Nephron (organoid): ENCODE measurements at regions not wholly inside any gene's neighbourhood (a gene's known extent, or its start where the extent isn't known, plus 50 kb on each side); places are given as distances from the start of the nearest gene placed in this dataset.
A peak's percentile ranks its signal among the peaks of the same experiment; 100 is the strongest.

Source experiments
- H3K27ac Mint-ChIP-seq, 3 experiments: 2 replicates each; pipeline ENCODE4 v1.8.0; 2020; ENCODE audit warnings: mixed read lengths in 3 of 3, mild to moderate bottlenecking in 2 of 3, moderate library complexity in 1 of 3
- H3K27me3 Mint-ChIP-seq: 2 replicates; pipeline ENCODE4 v1.8.0; 2021; ENCODE audit warnings: low read depth, mild to moderate bottlenecking, moderate library complexity, mixed read lengths
- H3K36me3 Mint-ChIP-seq: 2 replicates; pipeline ENCODE4 v1.8.0; 2020; ENCODE audit warnings: low read depth, mixed read lengths
- H3K4me1 Mint-ChIP-seq: 2 replicates; pipeline ENCODE4 v1.8.0; 2020; ENCODE audit warnings: mixed read lengths
- H3K4me3 Mint-ChIP-seq, 3 experiments: 2 replicates each; pipeline ENCODE4 v1.8.0; 2020; ENCODE audit warnings: mild to moderate bottlenecking in 3 of 3, mixed read lengths in 3 of 3, moderate library complexity in 2 of 3
- H3K9me3 Mint-ChIP-seq: 2 replicates; pipeline ENCODE4 v1.8.0; 2020; ENCODE audit warnings: mixed read lengths
- TF ChIP-seq, protein P1 (sequence below), 3 experiments: fragments of 200-600 bp; sonication (generic); IDR thresholded peaks; one replicate each; pipeline ENCODE4 v1.5.0; 2021; ENCODE audit warnings: antibody characterized with exemption in 3 of 3; ENCODE audit not compliant: unreplicated experiment in 3 of 3

DNA sequence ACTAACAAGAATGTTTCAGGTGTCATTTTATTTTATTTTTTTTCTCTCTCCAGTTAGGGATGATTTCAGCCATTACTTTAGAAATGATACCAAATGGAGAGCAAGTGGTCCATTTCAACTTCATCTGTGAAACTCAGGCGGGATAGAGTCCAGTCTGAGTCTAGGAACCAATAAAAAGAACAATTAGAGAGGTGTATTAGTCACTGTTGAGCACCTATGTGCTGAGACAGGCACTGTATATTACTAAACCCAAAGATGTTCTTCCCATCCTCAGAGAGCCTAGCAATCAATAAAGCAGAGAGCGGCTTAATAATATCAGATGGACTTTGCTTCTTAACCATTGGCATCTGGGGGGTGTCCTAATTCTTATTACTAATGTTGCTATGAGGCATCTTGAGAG, 410.3 kb upstream of the SLC24A2 start:
- Mint-ChIP-seq H3K4me3 (no peak overlapping the region), H3K36me3 (peaks cover 3% of the 10 kb centered on the region), H3K9me3 (peaks cover 15% of the 10 kb centered on the region), H3K27me3 (no peaks in the 10 kb centered on the region), H3K27ac (peak overlapping the region in 2 of 3 experiments; percentile 66 to 88), H3K4me1 (peaks cover 45% of the 10 kb centered on the region)
- TF ChIP-seq, protein P1, sequence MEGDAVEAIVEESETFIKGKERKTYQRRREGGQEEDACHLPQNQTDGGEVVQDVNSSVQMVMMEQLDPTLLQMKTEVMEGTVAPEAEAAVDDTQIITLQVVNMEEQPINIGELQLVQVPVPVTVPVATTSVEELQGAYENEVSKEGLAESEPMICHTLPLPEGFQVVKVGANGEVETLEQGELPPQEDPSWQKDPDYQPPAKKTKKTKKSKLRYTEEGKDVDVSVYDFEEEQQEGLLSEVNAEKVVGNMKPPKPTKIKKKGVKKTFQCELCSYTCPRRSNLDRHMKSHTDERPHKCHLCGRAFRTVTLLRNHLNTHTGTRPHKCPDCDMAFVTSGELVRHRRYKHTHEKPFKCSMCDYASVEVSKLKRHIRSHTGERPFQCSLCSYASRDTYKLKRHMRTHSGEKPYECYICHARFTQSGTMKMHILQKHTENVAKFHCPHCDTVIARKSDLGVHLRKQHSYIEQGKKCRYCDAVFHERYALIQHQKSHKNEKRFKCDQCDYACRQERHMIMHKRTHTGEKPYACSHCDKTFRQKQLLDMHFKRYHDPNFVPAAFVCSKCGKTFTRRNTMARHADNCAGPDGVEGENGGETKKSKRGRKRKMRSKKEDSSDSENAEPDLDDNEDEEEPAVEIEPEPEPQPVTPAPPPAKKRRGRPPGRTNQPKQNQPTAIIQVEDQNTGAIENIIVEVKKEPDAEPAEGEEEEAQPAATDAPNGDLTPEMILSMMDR (IDR thresholded peaks at IDR 0.05; ENCODE audit: unreplicated experiment in 3 of 3), result no peak

DNA sequence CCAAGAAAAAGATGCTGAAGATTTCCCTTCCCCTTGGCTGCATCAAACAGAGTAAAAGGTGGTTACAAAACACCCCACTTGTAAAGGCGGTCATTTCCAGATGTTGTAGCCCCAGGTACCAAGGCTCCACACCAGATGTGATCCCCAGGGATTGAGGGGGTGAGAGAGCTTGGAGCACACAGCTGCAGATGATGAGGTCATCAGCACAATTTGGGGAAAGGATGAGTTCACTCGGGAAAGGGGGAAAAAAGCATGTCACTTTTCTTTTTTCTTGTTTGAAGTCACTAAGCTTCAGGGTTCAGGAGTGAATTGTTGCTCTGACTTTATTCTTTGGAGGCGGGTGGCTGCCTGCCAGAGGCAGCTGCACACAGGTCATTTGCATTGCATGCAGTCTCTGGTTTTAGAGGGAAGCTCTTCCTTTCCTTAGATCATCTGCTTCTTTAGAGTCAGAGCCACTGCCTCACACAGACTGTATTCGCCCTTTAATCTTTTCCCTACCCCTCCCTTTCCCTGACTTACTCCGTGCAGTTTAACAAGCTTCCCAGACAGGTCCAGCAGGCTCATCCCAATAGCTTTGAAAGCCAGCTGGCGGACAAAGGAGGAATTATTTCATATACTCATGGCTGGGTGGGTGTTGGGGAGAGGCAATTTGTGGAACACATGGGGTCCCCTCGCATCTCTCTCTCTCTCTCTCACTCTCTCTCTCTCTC, 409.3 kb upstream of the SLC24A2 start:
- Mint-ChIP-seq H3K4me1 (peaks cover 40% of the 10 kb centered on the region), H3K4me3 (peak overlapping the region in 1 of 3 experiments; percentile 49), H3K36me3 (peaks cover 3% of the 10 kb centered on the region), H3K27ac (peak overlapping the region; percentile 51 to 88 (median 66)), H3K27me3 (no peaks in the 10 kb centered on the region), H3K9me3 (peaks cover 19% of the 10 kb centered on the region)
- TF ChIP-seq, protein P1 (IDR thresholded peaks at IDR 0.05; ENCODE audit: unreplicated experiment in 3 of 3), result no peak

DNA sequence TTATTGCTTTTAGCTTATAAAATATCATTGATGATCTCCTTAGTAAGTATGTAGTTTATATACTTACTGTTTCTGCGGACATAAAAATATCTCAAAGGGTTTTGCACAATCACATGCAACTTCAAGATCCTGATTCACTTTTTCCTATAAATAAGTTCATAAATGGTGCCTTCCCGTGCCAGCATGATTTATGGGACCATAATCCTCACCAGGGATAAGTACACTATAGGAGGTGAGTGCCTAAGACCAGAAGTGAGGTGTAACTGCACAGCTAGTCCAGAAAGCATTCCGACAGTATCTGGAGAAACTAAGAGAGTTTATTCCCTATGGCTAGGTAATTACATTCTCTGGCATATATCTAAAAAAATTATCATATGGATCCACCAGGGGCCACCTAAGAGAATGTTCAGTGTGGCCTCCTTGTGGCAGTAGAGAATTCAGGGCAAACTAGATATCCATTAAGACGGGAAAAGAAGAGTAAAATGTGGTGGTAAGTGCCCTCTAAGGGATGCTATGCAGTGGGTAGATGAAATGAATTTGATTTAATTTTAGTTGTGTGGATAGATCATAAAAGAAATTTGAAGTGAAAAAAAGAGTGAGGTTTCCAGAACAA, 402.5 kb upstream of the SLC24A2 start:
- Mint-ChIP-seq H3K36me3 (peaks cover 3% of the 10 kb centered on the region), H3K27ac (no peak overlapping the region), H3K4me1 (peaks cover 6% of the 10 kb centered on the region), H3K9me3 (peaks cover 16% of the 10 kb centered on the region), H3K27me3 (no peaks in the 10 kb centered on the region), H3K4me3 (no peak overlapping the region)
- TF ChIP-seq, protein P1 (IDR thresholded peaks at IDR 0.05; ENCODE audit: unreplicated experiment in 3 of 3), result no peak

DNA sequence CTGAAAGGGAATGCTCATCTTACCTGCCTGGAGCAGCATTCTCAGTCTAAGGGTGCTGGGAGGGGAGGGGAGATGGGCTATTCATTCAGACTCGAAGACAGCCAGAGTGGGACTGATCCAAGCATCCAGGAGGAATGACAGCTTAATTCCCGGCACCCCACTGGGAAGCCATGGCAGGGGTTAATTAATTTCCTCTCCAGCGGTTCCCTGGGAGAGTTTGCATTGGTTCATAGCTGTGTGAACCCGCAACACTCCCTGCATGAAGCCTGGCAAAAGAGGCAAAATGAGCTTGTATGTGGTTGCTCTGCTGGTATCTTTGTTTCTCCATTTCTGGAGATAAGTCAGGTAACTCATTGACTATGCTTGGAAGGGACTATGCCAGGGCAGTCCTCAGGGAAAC, 401.0 kb upstream of the SLC24A2 start:
- TF ChIP-seq, protein P1 (IDR thresholded peaks at IDR 0.05; ENCODE audit: unreplicated experiment in 3 of 3), result no peak
- H3K27me3 Mint-ChIP-seq, result no peaks in the 10 kb centered on the region
- no peak overlapping the region for H3K4me3 Mint-ChIP-seq
- H3K9me3 Mint-ChIP-seq, result peaks cover 14% of the 10 kb centered on the region
- H3K27ac Mint-ChIP-seq, result no peak overlapping the region
- no peaks in the 10 kb centered on the region for H3K36me3 Mint-ChIP-seq
- peaks cover 6% of the 10 kb centered on the region for H3K4me1 Mint-ChIP-seq

DNA sequence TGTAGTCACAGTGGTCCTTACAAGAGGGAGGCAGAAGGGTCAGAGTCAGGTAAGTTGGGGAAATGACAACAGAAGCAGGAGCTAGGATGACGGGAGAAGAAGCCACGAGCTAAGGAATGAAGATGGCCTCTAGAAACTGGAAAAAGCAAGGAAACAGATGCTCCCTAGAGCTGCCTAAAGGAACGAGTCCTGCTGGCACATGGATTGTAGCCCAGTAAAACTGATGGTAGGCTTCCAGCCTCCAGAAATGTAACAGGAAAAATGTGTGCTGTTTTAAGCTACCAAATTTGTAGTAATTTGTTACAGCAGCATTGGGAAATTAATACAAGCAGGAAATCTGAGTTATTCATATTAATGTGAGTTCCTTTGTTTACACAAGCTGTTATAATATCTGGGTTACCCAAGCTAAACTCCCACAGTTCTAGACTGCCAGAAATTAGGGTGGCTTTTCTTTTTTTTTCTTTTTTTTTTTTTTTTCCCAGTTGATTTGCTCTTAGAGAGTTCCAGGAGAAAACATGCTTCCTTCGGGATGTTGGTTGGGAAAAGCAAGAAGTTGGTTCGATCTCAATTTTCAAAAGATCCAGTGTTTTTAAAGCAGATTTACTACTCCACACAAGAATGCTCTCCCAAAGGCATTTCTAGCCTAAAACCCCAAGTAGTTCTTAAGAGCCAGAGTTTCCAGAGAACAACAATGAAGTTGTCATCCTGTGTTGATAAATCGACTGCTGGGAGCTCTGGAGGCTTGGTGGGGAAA, 400.0 kb upstream of the SLC24A2 start:
- Mint-ChIP-seq H3K27me3 (no peaks in the 10 kb centered on the region), H3K4me1 (peaks cover 6% of the 10 kb centered on the region), H3K4me3 (no peak overlapping the region), H3K27ac (no peak overlapping the region), H3K36me3 (no peaks in the 10 kb centered on the region), H3K9me3 (peaks cover 12% of the 10 kb centered on the region)
- TF ChIP-seq, protein P1 (IDR thresholded peaks at IDR 0.05; ENCODE audit: unreplicated experiment in 3 of 3), result no peak
